Left hindlimb (tissue), 1 donor: ENCODE measurements at regions not wholly inside any gene's neighbourhood (a gene's known extent, or its start where the extent isn't known, plus 50 kb on each side); places are given as distances from the start of the nearest gene placed in this dataset.
"Not testable (repeated sequence)": the region's sequence is repeated elsewhere in the genome, so short reads cannot be mapped to it uniquely, and the experiment has no call there.

Source experiments
- DNase-seq: peaks from one replicate; pipeline ENCODE4 v3.0.0-alpha.2; 2018

GRCh38 chr16:59913666-59914065, 1179.5 kb upstream of the GOT2 start:
- DNase-seq: no peak

GRCh38 chr16:59909262-59909661, 1175.1 kb upstream of the GOT2 start:
- no peak for DNase-seq

- no peak for DNase-seq
These were observed 1173.5 kb upstream of the GOT2 start for GRCh38 chr16:59907611-59908010.

GRCh38 chr16:59905606-59906005, 1171.5 kb upstream of the GOT2 start:
- peak; percentile 30 for DNase-seq

- no peak for DNase-seq
These were observed 1171.0 kb upstream of the GOT2 start for GRCh38 chr16:59905131-59905530.

- DNase-seq: no peak
These were observed 1165.8 kb upstream of the GOT2 start for GRCh38 chr16:59899940-59900339.

- DNase-seq: no peak
These were observed 1158.3 kb upstream of the GOT2 start for GRCh38 chr16:59892376-59892775.

- no peak for DNase-seq
These were observed 1153.7 kb upstream of the GOT2 start for GRCh38 chr16:59887856-59888255.

- DNase-seq: peak; percentile 86
These were observed 1151.9 kb upstream of the GOT2 start for GRCh38 chr16:59886021-59886420.

GRCh38 chr16:59881376-59881775, 1147.3 kb upstream of the GOT2 start:
- no peak for DNase-seq

- DNase-seq: no peak
These were observed 1146.5 kb upstream of the GOT2 start for GRCh38 chr16:59880611-59881010.

GRCh38 chr16:59878999-59879398, 1144.9 kb upstream of the GOT2 start:
- no peak for DNase-seq

GRCh38 chr16:59878479-59878878, 1144.4 kb upstream of the GOT2 start:
- no peak for DNase-seq

GRCh38 chr16:59864981-59865666, 1131.0 kb upstream of the GOT2 start:
- DNase-seq: no peak

- no peak for DNase-seq
These were observed 1125.7 kb upstream of the GOT2 start for GRCh38 chr16:59859676-59860402.

- DNase-seq: no peak
These were observed 1120.8 kb upstream of the GOT2 start for GRCh38 chr16:59854846-59855439.

- DNase-seq: no peak
These were observed 1115.6 kb upstream of the GOT2 start for GRCh38 chr16:59849716-59850115.

- peak; percentile 45 for DNase-seq
These were observed 1114.2 kb upstream of the GOT2 start for GRCh38 chr16:59848296-59848695.

GRCh38 chr16:59840169-59840568, 1106.1 kb upstream of the GOT2 start:
- no peak for DNase-seq

GRCh38 chr16:59826767-59827166, 1092.7 kb upstream of the GOT2 start:
- no peak for DNase-seq

- DNase-seq: not testable (repeated sequence)
These were observed 1075.4 kb upstream of the GOT2 start for GRCh38 chr16:59809488-59809887.

- no peak for DNase-seq
These were observed 1049.1 kb upstream of the GOT2 start for GRCh38 chr16:59783191-59783590.

- DNase-seq: no peak
These were observed 1039.2 kb upstream of the GOT2 start for GRCh38 chr16:59773330-59773729.

- DNase-seq: no peak
These were observed 1025.2 kb upstream of the GOT2 start for GRCh38 chr16:59759296-59759695.
